Heart left ventricle (tissue), 16 donors: ENCODE measurements at regions not wholly inside any gene's neighbourhood (a gene's known extent, or its start where the extent isn't known, plus 50 kb on each side); places are given as distances from the start of the nearest gene placed in this dataset.

Source experiments
- ATAC-seq, 4 donors: fragments of 200-7000 bp; cut with Tn5 transposase; one replicate each; pipeline ENCODE4 v1.9.1; 2020 to 2022; ENCODE audit warnings: moderate library complexity in 4 of 4, mild to moderate bottlenecking in 3 of 4, moderate number of reproducible peaks in 1 of 4
- DNase-seq, 5 donors: peaks; one replicate each; pipeline ENCODE4 v3.0.0-alpha.2; 2020
- H3K27ac ChIP-seq, 12 donors: fragments of 200-600 bp; sonication (generic) in 4 of 12; one replicate each; pipeline versions ENCODE4 v1.5.0 to v1.8.0; 2016 to 2022; ENCODE audit warnings: mild to moderate bottlenecking in 2 of 12
- H3K27me3 ChIP-seq, 9 donors: fragments of 200-600 bp; sonication (generic) in 2 of 9; one replicate each; pipeline versions ENCODE4 v1.5.1 to v1.8.0; 2016 to 2022; ENCODE audit warnings: mild to moderate bottlenecking in 3 of 9
- H3K36me3 ChIP-seq, 9 donors: fragments of 200-600 bp; sonication (generic) in 2 of 9; one replicate each; pipeline versions ENCODE4 v1.5.0 to v1.8.0; 2018 to 2022; ENCODE audit warnings: mild to moderate bottlenecking in 2 of 9
- H3K4me1 ChIP-seq, 12 donors: fragments of 200-600 bp; sonication (generic) in 4 of 12; one replicate each; pipeline versions ENCODE4 v1.5.0 to v1.8.0; 2016 to 2022; ENCODE audit warnings: mild to moderate bottlenecking in 3 of 12
- H3K4me3 ChIP-seq, 12 donors: fragments of 200-600 bp; sonication (generic) in 4 of 12; one replicate each; pipeline versions ENCODE4 v1.5.0 to v1.8.0; 2017 to 2022; ENCODE audit warnings: mild to moderate bottlenecking in 9 of 12, moderate library complexity in 4 of 12
- H3K9me3 ChIP-seq, 12 donors: fragments of 200-600 bp; sonication (generic) in 4 of 12; one replicate each; pipeline versions ENCODE4 v1.5.0 to v1.8.0; 2016 to 2022; ENCODE audit warnings: mild to moderate bottlenecking in 1 of 12
- CTCF ChIP-seq, 12 donors: fragments of 200-600 bp; sonication (generic) in 4 of 12; IDR thresholded peaks; one replicate each; pipeline versions ENCODE4 v1.5.0 to v1.8.0; 2018 to 2022; ENCODE audit warnings: antibody characterized with exemption in 12 of 12, mild to moderate bottlenecking in 5 of 12
- POLR2A ChIP-seq, 2 donors: fragments of 450-650 bp; IDR thresholded peaks; one replicate each; pipeline ENCODE4 v1.6.1; 2017; ENCODE audit warnings: antibody characterized with exemption in 2 of 2, mild to moderate bottlenecking in 2 of 2, moderate library complexity in 2 of 2
- WGBS, 4 donors: extraction: QIAGEN DNeasy Blood & Tissue Kit in 2 of 4; methylation state at CpG; one replicate each; pipeline versions ENCODE4 v1.1.5 to v1.1.7; 2013 to 2018; 5-methylcytosine and 5-hydroxymethylcytosine counted together
- intact Hi-C, 10 donors: fragments of 100-400 bp; cut with DNase I; formaldehyde crosslinking; loops; one replicate each; pipeline versions ENCODE4 v1.11.1 to v1.14.2; 2022
- donor health status: ischemic (EF 13 %, LVEDD 7.1; RV severe dilation, severe dysfunction).
- donor health status: healthy with polysubstance abuse.
- donor health status: DM: no; HTN: yes; CAD: no.
- donor health status: DM: no; HTN: no; CAD: no.
- donor health status: ischemic (EF 25% LVEDD 6.9; RV normal size, moderate dysfunction).
- donor health status: ischemic (EF 25% LVEDD 5.7; RV mildly dilated, moderate dysfunction).
- donor health status: healthy.
- donor health status: DM: yes; HTN: yes; CAD: no.
- donor health status: ischemic (EF 35%, LVEDD 5.7; RV mildly dilated, moderate dysfunction).
- donor health status: nonischemic (EF 11% LVEDD 7.7; RV severe dilation, severe dysfunction).
- donor health status: DM: yes; HTN: yes; CAD: no.
- donor health status: PGD.
- donor health status: ischemic (EF 29% LVEDD 5.4; RV normal size, mild dysfunction).
- donor health status: nonischemic (EF 23%, LVEDD 6.1; RV moderate dilation, normal function).

DNA sequence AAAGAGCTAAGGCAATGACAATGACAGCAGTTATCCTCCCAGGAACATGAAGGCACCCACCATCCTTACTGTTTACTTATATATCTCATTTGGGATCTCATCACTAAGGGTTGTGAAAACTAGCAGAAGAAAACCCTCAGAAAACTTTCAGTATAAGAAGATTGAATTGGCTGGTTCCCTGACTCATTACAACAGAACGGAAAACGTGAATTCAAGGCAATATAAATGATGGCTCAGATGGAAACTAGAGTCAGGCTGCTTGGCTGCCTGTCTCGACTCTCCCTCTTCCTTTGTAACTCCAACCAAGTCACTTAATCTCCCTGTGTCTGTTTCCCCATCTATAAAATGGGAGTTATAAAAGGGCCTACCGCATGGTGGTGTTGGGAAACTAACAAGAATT lies 387.1 kb upstream of the JARID2 start:
- Histone ChIP-seq H3K27ac (no peak overlapping the region), H3K4me1 (peaks cover 0 to 14% (median 0%) of the 10 kb centered on the region in 12 donors), H3K4me3 (no peak overlapping the region), H3K9me3 (no peaks in the 10 kb centered on the region), H3K27me3 (no peaks in the 10 kb centered on the region), H3K36me3 (no peaks in the 10 kb centered on the region)
- WGBS, 4 donors = 87 to 96% (median 93%) methylated on average over 4 of the region's 4 CpGs
- intact Hi-C loops = no loop called here
- no peak for ATAC-seq
- DNase-seq = no peak
- TF ChIP-seq POLR2A (IDR thresholded peaks at IDR 0.05) (no peak), CTCF (IDR thresholded peaks at IDR 0.05) (no peak)

DNA sequence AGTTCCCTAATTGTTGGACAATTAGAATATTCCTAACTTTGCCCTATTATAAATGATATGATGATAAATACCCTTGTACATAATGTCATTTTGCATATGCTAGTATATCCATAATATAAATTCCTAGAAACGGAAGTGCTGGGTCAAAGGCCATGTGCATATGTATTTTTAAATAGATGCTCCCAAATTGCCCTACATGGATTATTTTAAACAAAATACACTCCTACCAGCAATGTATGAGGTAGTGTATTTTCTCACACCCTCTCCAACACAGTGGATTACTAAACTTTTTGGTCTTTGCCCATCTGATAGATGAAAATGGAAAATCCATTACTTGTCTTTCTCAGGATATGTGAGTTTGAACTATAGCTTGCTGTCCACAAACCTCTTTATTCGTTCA lies 385.1 kb upstream of the JARID2 start:
- no peaks in the 10 kb centered on the region for H3K27me3 ChIP-seq
- ATAC-seq (no peak), DNase-seq (no peak)
- intact Hi-C loops = loop anchor here in 1 of 10 donors (10.0 kb wide), 1 partner anchor 646 kb away; no protein-coding TSS in a partner anchor
- 77 to 85% (median 80%) methylated on average over 2 of the region's 2 CpGs for WGBS, 4 donors
- TF ChIP-seq CTCF (IDR thresholded peaks at IDR 0.05) = no peak
- no peak for TF ChIP-seq POLR2A (IDR thresholded peaks at IDR 0.05)
- H3K36me3 ChIP-seq = no peaks in the 10 kb centered on the region
- no peaks in the 10 kb centered on the region for H3K9me3 ChIP-seq
- H3K4me3 ChIP-seq = no peak overlapping the region
- no peak overlapping the region for H3K27ac ChIP-seq
- H3K4me1 ChIP-seq = peaks cover 0 to 33% (median 0%) of the 10 kb centered on the region in 12 donors

GRCh38 chr6:14861491-14861943 lies 384.4 kb upstream of the JARID2 start:
- no peak for ATAC-seq

GRCh38 chr6:14862845-14863244 lies 383.0 kb upstream of the JARID2 start:
- Histone ChIP-seq H3K27me3 (no peaks in the 10 kb centered on the region), H3K9me3 (no peaks in the 10 kb centered on the region), H3K4me1 (peaks cover 0 to 27% (median 0%) of the 10 kb centered on the region in 12 donors), H3K27ac (no peak overlapping the region), H3K36me3 (no peaks in the 10 kb centered on the region), H3K4me3 (no peak overlapping the region)
- intact Hi-C loops = loop anchor here in 1 of 10 donors (10.0 kb wide), 1 partner anchor 648 kb away; no protein-coding TSS in a partner anchor
- TF ChIP-seq POLR2A (IDR thresholded peaks at IDR 0.05) (no peak), CTCF (IDR thresholded peaks at IDR 0.05) (no peak)
- no peak for ATAC-seq
- no peak for DNase-seq
- 89 to 95% (median 94%) methylated on average over 3 of the region's 3 CpGs for WGBS, 4 donors

More at GRCh38 chr6:14861491-14861943, 384.4 kb upstream of the JARID2 start:
- 89 to 92% (median 90%) methylated on average over 4 of the region's 4 CpGs for WGBS, 4 donors
- Histone ChIP-seq H3K36me3 (no peaks in the 10 kb centered on the region), H3K9me3 (no peaks in the 10 kb centered on the region), H3K4me3 (no peak overlapping the region), H3K27ac (no peak overlapping the region), H3K4me1 (peaks cover 0 to 38% (median 0%) of the 10 kb centered on the region in 12 donors), H3K27me3 (no peaks in the 10 kb centered on the region)
- TF ChIP-seq CTCF (IDR thresholded peaks at IDR 0.05) (no peak), POLR2A (IDR thresholded peaks at IDR 0.05) (no peak)
- intact Hi-C loops = loop anchor here in 1 of 10 donors (10.0 kb wide), 1 partner anchor 647 kb away; no protein-coding TSS in a partner anchor
- no peak for DNase-seq
